Endodermal cell (in vitro differentiated cells): ENCODE measurements at regions not wholly inside any gene's neighbourhood (a gene's known extent, or its start where the extent isn't known, plus 50 kb on each side); places are given as distances from the start of the nearest gene placed in this dataset.

Experiments used
- DNase-seq: peaks from one replicate; pipeline ENCODE4 v3.0.0-alpha.2; 2017
- H3K27ac ChIP-seq: 2 replicates; pipeline ENCODE4 v1.5.1; 2013; ENCODE audit warnings: mild to moderate bottlenecking, low read depth, low read length, moderate library complexity
- H3K27me3 ChIP-seq: 2 replicates; pipeline ENCODE4 v1.6.1; 2013; ENCODE audit warnings: mild to moderate bottlenecking, low read length, moderate library complexity; ENCODE audit not compliant: insufficient read depth, control insufficient read depth, poor library complexity, severe bottlenecking
- H3K36me3 ChIP-seq: 2 replicates; pipeline ENCODE4 v1.7.0; 2013; ENCODE audit warnings: mild to moderate bottlenecking, low read length, moderate library complexity; ENCODE audit not compliant: control insufficient read depth, insufficient read depth
- H3K4me1 ChIP-seq: one replicate; pipeline ENCODE4 v1.7.0; 2013; ENCODE audit warnings: low read length; ENCODE audit not compliant: control insufficient read depth, insufficient read depth
- H3K4me3 ChIP-seq: 2 replicates; pipeline ENCODE4 v1.5.1; 2013; ENCODE audit warnings: mild to moderate bottlenecking, low read length, moderate library complexity
- H3K9ac ChIP-seq: 2 replicates; pipeline ENCODE4 v1.6.1; 2013; ENCODE audit warnings: mild to moderate bottlenecking, low read length, moderate library complexity; ENCODE audit not compliant: poor library complexity, severe bottlenecking; ENCODE audit errors: extremely low read depth
- H3K9me3 ChIP-seq: 2 replicates; pipeline ENCODE4 v1.6.1; 2013; ENCODE audit warnings: mild to moderate bottlenecking, low read length, moderate library complexity; ENCODE audit not compliant: control insufficient read depth
- H3K27ac Mint-ChIP-seq: 2 replicates; pipeline ENCODE4 v1.8.0; 2020; ENCODE audit warnings: mixed read lengths
- H3K27me3 Mint-ChIP-seq: 2 replicates; pipeline ENCODE4 v1.8.0; 2021; ENCODE audit warnings: mild to moderate bottlenecking, mixed read lengths; ENCODE audit not compliant: insufficient read depth
- H3K36me3 Mint-ChIP-seq: 2 replicates; pipeline ENCODE4 v1.8.0; 2020; ENCODE audit warnings: low read depth, mixed read lengths
- H3K4me1 Mint-ChIP-seq: 2 replicates; pipeline ENCODE4 v1.8.0; 2020; ENCODE audit warnings: mixed read lengths
- H3K4me3 Mint-ChIP-seq: 2 replicates; pipeline ENCODE4 v1.8.0; 2020; ENCODE audit warnings: mild to moderate bottlenecking, moderate library complexity, mixed read lengths
- H3K9me3 Mint-ChIP-seq: 2 replicates; pipeline ENCODE4 v1.8.0; 2020; ENCODE audit warnings: mild to moderate bottlenecking, mixed read lengths
- WGBS, 2 experiments: methylation state at CpG; one replicate each; pipeline versions ENCODE4 v1.1.5 to v1.1.7; 2013; ENCODE audit warnings: missing lambda C conversion rate in 2 of 2, mixed read lengths in 1 of 2; ENCODE audit not compliant: insufficient coverage in 1 of 2, insufficient read length in 1 of 2; 5-methylcytosine and 5-hydroxymethylcytosine counted together
- TF ChIP-seq, protein P1 (sequence below): fragments of 200-600 bp; sonication (generic); conservative IDR thresholded peaks from 2 replicates; pipeline ENCODE4 v1.5.0; 2021; ENCODE audit warnings: antibody characterized with exemption, mild to moderate bottlenecking

DNA sequence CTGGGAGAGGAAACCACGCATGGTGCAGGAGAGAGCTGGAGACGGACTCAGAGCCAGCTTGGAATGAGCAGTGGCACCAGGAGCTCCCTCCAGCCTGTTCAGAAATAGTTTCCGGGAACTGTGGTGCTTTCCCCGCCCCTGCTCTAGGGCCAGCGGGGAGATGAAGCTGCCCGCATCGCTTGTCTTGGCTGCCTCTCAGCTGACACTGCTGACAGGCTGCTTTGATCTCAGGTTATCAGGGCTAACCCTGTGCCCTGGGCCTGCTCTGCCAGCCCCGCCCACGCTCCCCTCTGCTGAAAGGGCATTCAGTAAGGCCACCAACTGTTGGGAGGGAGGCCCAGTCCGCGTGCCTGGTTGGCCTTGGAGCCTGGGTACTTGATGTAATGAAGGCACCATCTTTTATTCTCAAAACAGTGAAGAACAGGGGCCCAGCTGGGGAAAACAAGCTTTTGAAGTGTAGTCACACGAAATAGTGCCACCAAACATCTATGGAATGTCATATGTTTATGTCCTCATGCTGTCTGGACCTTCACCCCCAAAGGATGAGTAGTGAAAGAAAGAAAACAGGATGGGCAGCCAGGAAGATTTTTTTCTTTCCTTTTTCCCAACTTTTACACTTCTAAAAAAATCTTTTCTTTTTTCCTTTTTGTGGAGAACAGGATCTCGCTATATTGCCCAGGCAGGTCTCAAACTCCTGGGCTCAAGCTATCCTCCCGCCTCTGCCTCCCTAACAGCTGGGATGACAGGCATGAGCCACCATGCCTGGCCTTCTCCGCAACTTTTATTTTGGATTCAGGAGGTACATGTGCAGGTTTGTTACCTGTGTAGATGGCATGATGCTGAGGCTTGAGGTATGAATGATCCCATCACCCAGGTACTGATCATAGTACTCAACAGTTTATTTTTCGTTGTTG is 115.9 kb upstream of the TBX3 start:
- H3K4me3 Mint-ChIP-seq = no peak overlapping the region
- H3K36me3 ChIP-seq = no peaks in the 10 kb centered on the region
- H3K4me3 ChIP-seq = no peak overlapping the region
- peak; percentile 81 for DNase-seq
- no peak overlapping the region for H3K9ac ChIP-seq
- no peak overlapping the region for H3K27ac Mint-ChIP-seq
- TF ChIP-seq, protein P1, sequence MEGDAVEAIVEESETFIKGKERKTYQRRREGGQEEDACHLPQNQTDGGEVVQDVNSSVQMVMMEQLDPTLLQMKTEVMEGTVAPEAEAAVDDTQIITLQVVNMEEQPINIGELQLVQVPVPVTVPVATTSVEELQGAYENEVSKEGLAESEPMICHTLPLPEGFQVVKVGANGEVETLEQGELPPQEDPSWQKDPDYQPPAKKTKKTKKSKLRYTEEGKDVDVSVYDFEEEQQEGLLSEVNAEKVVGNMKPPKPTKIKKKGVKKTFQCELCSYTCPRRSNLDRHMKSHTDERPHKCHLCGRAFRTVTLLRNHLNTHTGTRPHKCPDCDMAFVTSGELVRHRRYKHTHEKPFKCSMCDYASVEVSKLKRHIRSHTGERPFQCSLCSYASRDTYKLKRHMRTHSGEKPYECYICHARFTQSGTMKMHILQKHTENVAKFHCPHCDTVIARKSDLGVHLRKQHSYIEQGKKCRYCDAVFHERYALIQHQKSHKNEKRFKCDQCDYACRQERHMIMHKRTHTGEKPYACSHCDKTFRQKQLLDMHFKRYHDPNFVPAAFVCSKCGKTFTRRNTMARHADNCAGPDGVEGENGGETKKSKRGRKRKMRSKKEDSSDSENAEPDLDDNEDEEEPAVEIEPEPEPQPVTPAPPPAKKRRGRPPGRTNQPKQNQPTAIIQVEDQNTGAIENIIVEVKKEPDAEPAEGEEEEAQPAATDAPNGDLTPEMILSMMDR = no peak
- peaks cover 4% of the 10 kb centered on the region for H3K9me3 Mint-ChIP-seq
- no peaks in the 10 kb centered on the region for H3K9me3 ChIP-seq
- H3K4me1 Mint-ChIP-seq = peaks cover 2% of the 10 kb centered on the region
- H3K36me3 Mint-ChIP-seq = no peaks in the 10 kb centered on the region
- no peaks in the 10 kb centered on the region for H3K27me3 ChIP-seq
- 69 to 80% methylated on average over 10 to 16 of the region's 16 CpGs for WGBS, 2 experiments
- no peaks in the 10 kb centered on the region for H3K27me3 Mint-ChIP-seq
- H3K4me1 ChIP-seq = no peaks in the 10 kb centered on the region
- H3K27ac ChIP-seq = no peak overlapping the region

DNA sequence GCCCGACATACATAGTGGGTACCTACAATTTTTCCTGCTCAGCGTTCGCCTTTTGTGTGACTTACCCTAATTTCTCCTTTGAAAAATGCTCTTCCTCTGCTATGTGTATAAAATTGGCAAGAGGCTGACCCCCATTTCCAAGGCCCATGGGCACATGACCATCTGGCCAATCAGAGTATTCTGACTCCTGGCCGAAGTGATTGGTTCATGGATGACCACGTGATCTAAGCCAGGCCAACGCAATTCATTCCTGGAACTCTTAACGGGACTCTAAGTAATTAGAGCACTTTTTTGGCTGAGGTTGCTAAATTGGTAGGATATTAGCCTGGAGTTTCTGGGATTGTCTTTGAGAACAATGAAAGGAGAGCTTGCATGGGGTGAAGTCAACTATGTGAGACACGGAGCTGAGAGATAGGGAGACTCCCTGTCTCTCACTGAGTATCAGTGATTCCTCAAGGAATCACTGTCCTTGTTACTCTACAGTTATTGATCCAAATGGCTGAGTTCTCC is 110.1 kb upstream of the TBX3 start:
- Histone ChIP-seq H3K27me3 (no peaks in the 10 kb centered on the region), H3K9me3 (no peaks in the 10 kb centered on the region), H3K9ac (no peak overlapping the region), H3K4me3 (no peak overlapping the region), H3K4me1 (no peaks in the 10 kb centered on the region), H3K36me3 (no peaks in the 10 kb centered on the region), H3K27ac (no peak overlapping the region)
- WGBS, 2 experiments = 84 to 91% methylated on average over 7 to 8 of the region's 8 CpGs
- Mint-ChIP-seq H3K27me3 (peaks cover 3% of the 10 kb centered on the region), H3K9me3 (no peaks in the 10 kb centered on the region), H3K4me1 (peaks cover 15% of the 10 kb centered on the region), H3K36me3 (no peaks in the 10 kb centered on the region), H3K4me3 (no peak overlapping the region), H3K27ac (no peak overlapping the region)
- TF ChIP-seq, protein P1 = no peak
- DNase-seq = no peak

DNA sequence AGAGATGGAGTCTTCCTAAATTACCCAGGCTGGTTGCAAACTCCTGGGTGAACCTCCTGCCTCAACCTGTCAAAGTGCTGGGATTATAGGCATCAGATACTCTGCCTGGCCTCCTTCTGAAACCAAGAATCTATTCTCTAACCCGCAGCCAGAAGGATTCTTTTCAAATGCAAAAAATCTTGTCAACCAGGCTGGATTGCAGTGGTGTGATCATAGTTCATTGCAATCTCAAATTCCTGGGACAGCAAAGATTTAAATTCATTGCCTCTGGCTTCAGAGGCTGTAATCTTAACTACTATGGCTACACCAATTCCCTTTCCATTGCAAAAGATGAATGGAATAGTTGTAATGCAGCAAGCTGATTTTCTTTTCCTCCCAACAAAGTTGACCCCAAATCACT is 106.3 kb upstream of the TBX3 start:
- Mint-ChIP-seq H3K27ac (no peak overlapping the region), H3K36me3 (no peaks in the 10 kb centered on the region), H3K27me3 (peaks cover 3% of the 10 kb centered on the region), H3K9me3 (no peaks in the 10 kb centered on the region), H3K4me3 (no peak overlapping the region), H3K4me1 (peaks cover 13% of the 10 kb centered on the region)
- H3K27ac ChIP-seq = no peak overlapping the region
- no peaks in the 10 kb centered on the region for H3K27me3 ChIP-seq
- DNase-seq = no peak
- WGBS, 2 experiments = 81% methylated on average over 1 of the region's 1 CpG; no CpG with 5 or more reads in 1 of the 2 experiments
- no peak overlapping the region for H3K4me3 ChIP-seq
- H3K4me1 ChIP-seq = no peaks in the 10 kb centered on the region
- no peaks in the 10 kb centered on the region for H3K36me3 ChIP-seq
- H3K9me3 ChIP-seq = no peaks in the 10 kb centered on the region
- H3K9ac ChIP-seq = no peak overlapping the region
- TF ChIP-seq, protein P1 = no peak
